Endodermal cell (in vitro differentiated cells): ENCODE measurements at regions not wholly inside any gene's neighbourhood (a gene's known extent, or its start where the extent isn't known, plus 50 kb on each side); places are given as distances from the start of the nearest gene placed in this dataset.

Experiments used
- DNase-seq: peaks from one replicate; pipeline ENCODE4 v3.0.0-alpha.2; 2017
- H3K27ac ChIP-seq: 2 replicates; pipeline ENCODE4 v1.5.1; 2013; ENCODE audit warnings: mild to moderate bottlenecking, low read depth, low read length, moderate library complexity
- H3K27me3 ChIP-seq: 2 replicates; pipeline ENCODE4 v1.6.1; 2013; ENCODE audit warnings: mild to moderate bottlenecking, low read length, moderate library complexity; ENCODE audit not compliant: insufficient read depth, control insufficient read depth, poor library complexity, severe bottlenecking
- H3K36me3 ChIP-seq: 2 replicates; pipeline ENCODE4 v1.7.0; 2013; ENCODE audit warnings: mild to moderate bottlenecking, low read length, moderate library complexity; ENCODE audit not compliant: control insufficient read depth, insufficient read depth
- H3K4me1 ChIP-seq: one replicate; pipeline ENCODE4 v1.7.0; 2013; ENCODE audit warnings: low read length; ENCODE audit not compliant: control insufficient read depth, insufficient read depth
- H3K4me3 ChIP-seq: 2 replicates; pipeline ENCODE4 v1.5.1; 2013; ENCODE audit warnings: mild to moderate bottlenecking, low read length, moderate library complexity
- H3K9ac ChIP-seq: 2 replicates; pipeline ENCODE4 v1.6.1; 2013; ENCODE audit warnings: mild to moderate bottlenecking, low read length, moderate library complexity; ENCODE audit not compliant: poor library complexity, severe bottlenecking; ENCODE audit errors: extremely low read depth
- H3K9me3 ChIP-seq: 2 replicates; pipeline ENCODE4 v1.6.1; 2013; ENCODE audit warnings: mild to moderate bottlenecking, low read length, moderate library complexity; ENCODE audit not compliant: control insufficient read depth
- H3K27ac Mint-ChIP-seq: 2 replicates; pipeline ENCODE4 v1.8.0; 2020; ENCODE audit warnings: mixed read lengths
- H3K27me3 Mint-ChIP-seq: 2 replicates; pipeline ENCODE4 v1.8.0; 2021; ENCODE audit warnings: mild to moderate bottlenecking, mixed read lengths; ENCODE audit not compliant: insufficient read depth
- H3K36me3 Mint-ChIP-seq: 2 replicates; pipeline ENCODE4 v1.8.0; 2020; ENCODE audit warnings: low read depth, mixed read lengths
- H3K4me1 Mint-ChIP-seq: 2 replicates; pipeline ENCODE4 v1.8.0; 2020; ENCODE audit warnings: mixed read lengths
- H3K4me3 Mint-ChIP-seq: 2 replicates; pipeline ENCODE4 v1.8.0; 2020; ENCODE audit warnings: mild to moderate bottlenecking, moderate library complexity, mixed read lengths
- H3K9me3 Mint-ChIP-seq: 2 replicates; pipeline ENCODE4 v1.8.0; 2020; ENCODE audit warnings: mild to moderate bottlenecking, mixed read lengths
- CTCF ChIP-seq: fragments of 200-600 bp; sonication (generic); conservative IDR thresholded peaks from 2 replicates; pipeline ENCODE4 v1.5.0; 2021; ENCODE audit warnings: antibody characterized with exemption, mild to moderate bottlenecking
- WGBS, 2 experiments: methylation state at CpG; one replicate each; pipeline versions ENCODE4 v1.1.5 to v1.1.7; 2013; ENCODE audit warnings: missing lambda C conversion rate in 2 of 2, mixed read lengths in 1 of 2; ENCODE audit not compliant: insufficient coverage in 1 of 2, insufficient read length in 1 of 2; 5-methylcytosine and 5-hydroxymethylcytosine counted together

GRCh38 chr18:78762753-78763152 lies 216.9 kb upstream of the SALL3 start:
- H3K27me3 Mint-ChIP-seq: peaks cover 9% of the 10 kb centered on the region
- no peak for DNase-seq
- TF ChIP-seq CTCF: no peak
- H3K4me1 Mint-ChIP-seq: no peaks in the 10 kb centered on the region
- Histone ChIP-seq H3K4me3 (no peak overlapping the region), H3K9me3 (no peaks in the 10 kb centered on the region), H3K4me1 (no peaks in the 10 kb centered on the region), H3K9ac (no peak overlapping the region), H3K27ac (no peak overlapping the region), H3K36me3 (no peaks in the 10 kb centered on the region), H3K27me3 (no peaks in the 10 kb centered on the region)
- no peak overlapping the region for H3K4me3 Mint-ChIP-seq
- 92 to 96% methylated on average over 6 to 7 of the region's 8 CpGs for WGBS, 2 experiments
- H3K36me3 Mint-ChIP-seq: no peaks in the 10 kb centered on the region
- peaks cover 8% of the 10 kb centered on the region for H3K9me3 Mint-ChIP-seq
- H3K27ac Mint-ChIP-seq: no peak overlapping the region

- peaks cover 8% of the 10 kb centered on the region for H3K9me3 Mint-ChIP-seq
- TF ChIP-seq CTCF: no peak
- Histone ChIP-seq H3K27ac (no peak overlapping the region), H3K36me3 (no peaks in the 10 kb centered on the region), H3K27me3 (no peaks in the 10 kb centered on the region), H3K4me1 (no peaks in the 10 kb centered on the region), H3K4me3 (no peak overlapping the region), H3K9ac (no peak overlapping the region), H3K9me3 (no peaks in the 10 kb centered on the region)
- peaks cover 15% of the 10 kb centered on the region for H3K4me1 Mint-ChIP-seq
- 92 to 96% methylated on average over 4 to 10 of the region's 10 CpGs for WGBS, 2 experiments
- no peaks in the 10 kb centered on the region for H3K36me3 Mint-ChIP-seq
- no peak overlapping the region for H3K4me3 Mint-ChIP-seq
- DNase-seq: no peak
- peaks cover 9% of the 10 kb centered on the region for H3K27me3 Mint-ChIP-seq
- H3K27ac Mint-ChIP-seq: no peak overlapping the region
Observed at GRCh38 chr18:78764544-78764943, 215.1 kb upstream of the SALL3 start.

GRCh38 chr18:78765142-78765541 lies 214.5 kb upstream of the SALL3 start:
- peaks cover 8% of the 10 kb centered on the region for H3K9me3 Mint-ChIP-seq
- H3K27me3 Mint-ChIP-seq: peaks cover 9% of the 10 kb centered on the region
- H3K4me1 Mint-ChIP-seq: peaks cover 21% of the 10 kb centered on the region
- H3K36me3 Mint-ChIP-seq: no peaks in the 10 kb centered on the region
- Histone ChIP-seq H3K27me3 (no peaks in the 10 kb centered on the region), H3K4me3 (no peak overlapping the region), H3K4me1 (no peaks in the 10 kb centered on the region), H3K27ac (no peak overlapping the region), H3K9me3 (no peaks in the 10 kb centered on the region), H3K9ac (no peak overlapping the region), H3K36me3 (no peaks in the 10 kb centered on the region)
- no peak for DNase-seq
- H3K27ac Mint-ChIP-seq: no peak overlapping the region
- TF ChIP-seq CTCF: no peak
- 90 to 94% methylated on average over 12 of the region's 12 CpGs for WGBS, 2 experiments
- H3K4me3 Mint-ChIP-seq: no peak overlapping the region
